ENCODE measurements at regions not wholly inside any gene's neighbourhood (a gene's known extent, or its start where the extent isn't known, plus 50 kb on each side); places are given as distances from the start of the nearest gene placed in this dataset.

GRCh38 chr2:239472235-239472775, 71.5 kb upstream of the HDAC4 start:
- DNase-seq = peak; percentile 41

- DNase-seq = no peak
Measured at GRCh38 chr2:239471011-239471792, 70.4 kb upstream of the HDAC4 start.

GRCh38 chr2:239470151-239470900, 69.5 kb upstream of the HDAC4 start:
- no peak for DNase-seq

GRCh38 chr2:239469106-239469960, 68.5 kb upstream of the HDAC4 start:
- no peak for DNase-seq

GRCh38 chr2:239468491-239469105, 67.8 kb upstream of the HDAC4 start:
- no peak for DNase-seq

- no peak for DNase-seq
Measured at GRCh38 chr2:239467956-239468490, 67.2 kb upstream of the HDAC4 start.

- DNase-seq = no peak
Measured at GRCh38 chr2:239467281-239467955, 66.6 kb upstream of the HDAC4 start.

- no peak for DNase-seq
Measured at GRCh38 chr2:239466755-239467271, 66.0 kb upstream of the HDAC4 start.

GRCh38 chr2:239466061-239466754, 65.4 kb upstream of the HDAC4 start:
- DNase-seq = no peak

GRCh38 chr2:239465017-239466001, 64.5 kb upstream of the HDAC4 start:
- peak; percentile 35 for DNase-seq

- no peak for DNase-seq
Measured at GRCh38 chr2:239464166-239465016, 63.6 kb upstream of the HDAC4 start.

GRCh38 chr2:239463541-239464165, 62.8 kb upstream of the HDAC4 start:
- DNase-seq = no peak

- no peak for DNase-seq
Measured at GRCh38 chr2:239462671-239463506, 62.1 kb upstream of the HDAC4 start.

- DNase-seq = no peak
Measured at GRCh38 chr2:239462191-239462515, 61.3 kb upstream of the HDAC4 start.

- DNase-seq = no peak
Measured at GRCh38 chr2:239461291-239462190, 60.7 kb upstream of the HDAC4 start.

GRCh38 chr2:239460780-239461179, 60.0 kb upstream of the HDAC4 start:
- no peak for DNase-seq
